HT-29 (cell line): ENCODE measurements at regions not wholly inside any gene's neighbourhood (a gene's known extent, or its start where the extent isn't known, plus 50 kb on each side); places are given as distances from the start of the nearest gene placed in this dataset.
"Not testable (repeated sequence)": the region's sequence is repeated elsewhere in the genome, so short reads cannot be mapped to it uniquely, and the experiment has no call there.

Experiments
- DNase-seq: peaks from one replicate; pipeline ENCODE4 v3.0.0-alpha.2; 2015; ENCODE audit warnings: low spot score

GRCh38 chr16:86955136-86955855 lies 361.9 kb downstream of the C16orf95 start:
- no peak for DNase-seq

GRCh38 chr16:86956437-86956836 lies 360.8 kb downstream of the C16orf95 start:
- no peak for DNase-seq

GRCh38 chr16:86957662-86958198 lies 359.5 kb downstream of the C16orf95 start:
- not testable (repeated sequence) for DNase-seq

GRCh38 chr16:86958423-86958822 lies 358.8 kb downstream of the C16orf95 start:
- no peak for DNase-seq

GRCh38 chr16:86959091-86959651 lies 358.0 kb downstream of the C16orf95 start:
- no peak for DNase-seq

- no peak for DNase-seq
These were observed 357.5 kb downstream of the C16orf95 start for GRCh38 chr16:86959729-86960128.

- no peak for DNase-seq
These were observed 356.9 kb downstream of the C16orf95 start for GRCh38 chr16:86960266-86960665.

GRCh38 chr16:86961171-86961601 lies 356.0 kb downstream of the C16orf95 start:
- no peak for DNase-seq

GRCh38 chr16:86962259-86962658 lies 354.9 kb downstream of the C16orf95 start:
- DNase-seq: no peak

- DNase-seq: no peak
These were observed 354.3 kb downstream of the C16orf95 start for GRCh38 chr16:86962913-86963312.

GRCh38 chr16:86963600-86964575 lies 353.3 kb downstream of the C16orf95 start:
- no peak for DNase-seq

- no peak for DNase-seq
These were observed 352.4 kb downstream of the C16orf95 start for GRCh38 chr16:86964796-86965241.

GRCh38 chr16:86965331-86965730 lies 351.9 kb downstream of the C16orf95 start:
- DNase-seq: no peak

- no peak for DNase-seq
These were observed 351.2 kb downstream of the C16orf95 start for GRCh38 chr16:86965840-86966550.

- DNase-seq: no peak
These were observed 350.4 kb downstream of the C16orf95 start for GRCh38 chr16:86966777-86967176.

- no peak for DNase-seq
These were observed 348.3 kb downstream of the C16orf95 start for GRCh38 chr16:86968866-86969265.

- no peak for DNase-seq
These were observed 347.5 kb downstream of the C16orf95 start for GRCh38 chr16:86969716-86970115.

- DNase-seq: no peak
These were observed 346.9 kb downstream of the C16orf95 start for GRCh38 chr16:86970279-86970678.

GRCh38 chr16:86970726-86971125 lies 346.5 kb downstream of the C16orf95 start:
- DNase-seq: no peak

- no peak for DNase-seq
These were observed 345.9 kb downstream of the C16orf95 start for GRCh38 chr16:86971251-86971650.

GRCh38 chr16:86974120-86974519 lies 343.1 kb downstream of the C16orf95 start:
- DNase-seq: no peak
